A673 (cell line): ENCODE measurements at regions not wholly inside any gene's neighbourhood (a gene's known extent, or its start where the extent isn't known, plus 50 kb on each side); places are given as distances from the start of the nearest gene placed in this dataset.

Source experiments
- BruUV-seq: library from RNA; stranded (reverse); fragments of 400-500 nt; replicated peaks from 2 replicates; lab custom pipeline; 2021; lab: Mats Ljungman, UMichigan
- CTCF ChIA-PET: fragments of 300-600 bp; sonication (Branson Sonifier 250); formaldehyde crosslinking; loops from one replicate; lab custom pipeline; 2022; ENCODE audit warnings: antibody characterized with exemption; lab: Charles Lee
- POLR2A ChIA-PET: fragments of 300-600 bp; sonication (Branson Sonifier 250); formaldehyde crosslinking; loops from one replicate; lab custom pipeline; 2022; ENCODE audit warnings: antibody characterized with exemption; ENCODE audit not compliant: low non-redundant PET; lab: Charles Lee
- DNase-seq: peaks from one replicate; pipeline ENCODE4 v3.0.0-alpha.2; 2015; ENCODE audit warnings: low spot score
- H3K27ac ChIP-seq: fragments of 200-600 bp; sonication (generic); 2 replicates; pipeline ENCODE4 v1.5.1; 2016; ENCODE audit warnings: mixed run types, low read depth, mild to moderate bottlenecking, mixed read lengths, antibody characterized with exemption, low read length; ENCODE audit not compliant: poor library complexity, severe bottlenecking
- H3K27me3 ChIP-seq: fragments of 200-600 bp; sonication (generic); replicated peaks from 2 replicates; pipeline ENCODE4 v1.6.1; 2017; ENCODE audit warnings: mixed run types, low read depth, mild to moderate bottlenecking, mixed read lengths, antibody characterized with exemption, low read length; ENCODE audit not compliant: insufficient read depth, poor library complexity
- H3K36me3 ChIP-seq: fragments of 200-600 bp; sonication (generic); 2 replicates; pipeline ENCODE4 v1.6.1; 2016; ENCODE audit warnings: mixed run types, mild to moderate bottlenecking, mixed read lengths, antibody characterized with exemption, low read length; ENCODE audit not compliant: insufficient read depth, poor library complexity, severe bottlenecking
- H3K4me1 ChIP-seq: fragments of 200-600 bp; sonication (generic); 2 replicates; pipeline ENCODE4 v1.6.1; 2017; ENCODE audit warnings: mixed run types, mild to moderate bottlenecking, mixed read lengths, antibody characterized with exemption, low read length; ENCODE audit not compliant: insufficient read depth, poor library complexity, severe bottlenecking
- H3K4me3 ChIP-seq: fragments of 200-600 bp; sonication (generic); 2 replicates; pipeline ENCODE4 v1.5.1; 2016; ENCODE audit warnings: low read depth, mixed run types, mild to moderate bottlenecking, mixed read lengths, low read length; ENCODE audit not compliant: poor library complexity, severe bottlenecking
- H3K9me3 ChIP-seq: fragments of 200-600 bp; sonication (generic); 2 replicates; pipeline ENCODE4 v1.6.1; 2016; ENCODE audit warnings: mixed run types, low read depth, mild to moderate bottlenecking, mixed read lengths, antibody characterized with exemption, low read length; ENCODE audit not compliant: poor library complexity, severe bottlenecking
- CTCF ChIP-seq: fragments of 300-800, 200-600 bp; sonication (generic); conservative IDR thresholded peaks from 2 replicates; pipeline ENCODE4 v1.5.1; 2017; ENCODE audit warnings: low read depth, mild to moderate bottlenecking, antibody characterized with exemption, low read length, moderate library complexity, mixed read lengths
- EZH2 ChIP-seq: fragments of 200-600 bp; sonication (generic); IDR thresholded peaks from 2 replicates; pipeline ENCODE4 v1.6.1; 2017; ENCODE audit warnings: borderline replicate concordance, low read depth, mild to moderate bottlenecking, mixed read lengths, antibody characterized with exemption, low read length; ENCODE audit not compliant: poor library complexity, severe bottlenecking
- intact Hi-C: fragments of 100-400 bp; cut with micrococcal nuclease; formaldehyde crosslinking; loops from one replicate; pipeline ENCODE4 v1.10.0; 2022; ENCODE audit not compliant: unreplicated experiment

GRCh38 chr18:68414407-68414806 is 300.5 kb downstream of the TMX3 start:
- no TSS peak for BruUV-seq
- H3K27ac ChIP-seq: no peak overlapping the region
- H3K4me3 ChIP-seq: no peak overlapping the region
- no peak for TF ChIP-seq CTCF
- no peak for TF ChIP-seq EZH2
- intact Hi-C loops: no loop called here
- POLR2A ChIA-PET: no interaction called here
- H3K36me3 ChIP-seq: no peaks in the 10 kb centered on the region
- H3K4me1 ChIP-seq: peaks cover 12% of the 10 kb centered on the region
- DNase-seq: no peak
- CTCF ChIA-PET: no interaction called here
- no peaks in the 10 kb centered on the region for H3K27me3 ChIP-seq
- no peaks in the 10 kb centered on the region for H3K9me3 ChIP-seq

- TF ChIP-seq EZH2 (no peak), CTCF (no peak)
- H3K4me1 ChIP-seq: no peaks in the 10 kb centered on the region
- intact Hi-C loops: no loop called here
- no peaks in the 10 kb centered on the region for H3K36me3 ChIP-seq
- no peak for DNase-seq
- ChIA-PET CTCF (no interaction called here), POLR2A (no interaction called here)
- no peaks in the 10 kb centered on the region for H3K9me3 ChIP-seq
- H3K27ac ChIP-seq: no peak overlapping the region
- BruUV-seq: no TSS peak
- H3K4me3 ChIP-seq: no peak overlapping the region
- H3K27me3 ChIP-seq: no peaks in the 10 kb centered on the region
Observed at GRCh38 chr18:68409576-68409975, 305.3 kb downstream of the TMX3 start.

- DNase-seq: peak; percentile 19
- intact Hi-C loops: no loop called here
- ChIA-PET CTCF (no interaction called here), POLR2A (no interaction called here)
- Histone ChIP-seq H3K4me3 (no peak overlapping the region), H3K36me3 (no peaks in the 10 kb centered on the region), H3K27me3 (no peaks in the 10 kb centered on the region), H3K4me1 (no peaks in the 10 kb centered on the region), H3K27ac (peak overlapping the region; percentile 28), H3K9me3 (peaks cover 3% of the 10 kb centered on the region)
- no TSS peak for BruUV-seq
- TF ChIP-seq CTCF (no peak), EZH2 (no peak)
Observed at GRCh38 chr18:68406761-68407160, 308.1 kb downstream of the TMX3 start.
